ENCODE measurements at regions not wholly inside any gene's neighbourhood (a gene's known extent, or its start where the extent isn't known, plus 50 kb on each side); places are given as distances from the start of the nearest gene placed in this dataset.
A peak's percentile ranks its signal among the peaks of the same experiment; 100 is the strongest.
"Not testable (repeated sequence)": the region's sequence is repeated elsewhere in the genome, so short reads cannot be mapped to it uniquely, and the experiment has no call there.

GRCh38 chr5:115452536-115453235 is 91.9 kb downstream of the FEM1C start:
- Histone ChIP-seq H3K36me3 (no peaks in the 10 kb centered on the region), H3K4me3 (no peak overlapping the region), H3K9me3 (no peaks in the 10 kb centered on the region), H3K9ac (ENCODE audit: low read depth in 2 of 2, low read length in 2 of 2) (peak overlapping the region in 1 of 2 donors; percentile 6), H3K4me1 (peaks cover 5% of the 10 kb centered on the region), H3K27me3 (no peaks in the 10 kb centered on the region), H3K27ac (peak overlapping the region; percentile 67)
- TF ChIP-seq, protein P1, sequence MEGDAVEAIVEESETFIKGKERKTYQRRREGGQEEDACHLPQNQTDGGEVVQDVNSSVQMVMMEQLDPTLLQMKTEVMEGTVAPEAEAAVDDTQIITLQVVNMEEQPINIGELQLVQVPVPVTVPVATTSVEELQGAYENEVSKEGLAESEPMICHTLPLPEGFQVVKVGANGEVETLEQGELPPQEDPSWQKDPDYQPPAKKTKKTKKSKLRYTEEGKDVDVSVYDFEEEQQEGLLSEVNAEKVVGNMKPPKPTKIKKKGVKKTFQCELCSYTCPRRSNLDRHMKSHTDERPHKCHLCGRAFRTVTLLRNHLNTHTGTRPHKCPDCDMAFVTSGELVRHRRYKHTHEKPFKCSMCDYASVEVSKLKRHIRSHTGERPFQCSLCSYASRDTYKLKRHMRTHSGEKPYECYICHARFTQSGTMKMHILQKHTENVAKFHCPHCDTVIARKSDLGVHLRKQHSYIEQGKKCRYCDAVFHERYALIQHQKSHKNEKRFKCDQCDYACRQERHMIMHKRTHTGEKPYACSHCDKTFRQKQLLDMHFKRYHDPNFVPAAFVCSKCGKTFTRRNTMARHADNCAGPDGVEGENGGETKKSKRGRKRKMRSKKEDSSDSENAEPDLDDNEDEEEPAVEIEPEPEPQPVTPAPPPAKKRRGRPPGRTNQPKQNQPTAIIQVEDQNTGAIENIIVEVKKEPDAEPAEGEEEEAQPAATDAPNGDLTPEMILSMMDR (IDR thresholded peaks at IDR 0.05): no peak
- intact Hi-C loops (cut with DNase I): no loop called here
- DNase-seq: no peak

DNA sequence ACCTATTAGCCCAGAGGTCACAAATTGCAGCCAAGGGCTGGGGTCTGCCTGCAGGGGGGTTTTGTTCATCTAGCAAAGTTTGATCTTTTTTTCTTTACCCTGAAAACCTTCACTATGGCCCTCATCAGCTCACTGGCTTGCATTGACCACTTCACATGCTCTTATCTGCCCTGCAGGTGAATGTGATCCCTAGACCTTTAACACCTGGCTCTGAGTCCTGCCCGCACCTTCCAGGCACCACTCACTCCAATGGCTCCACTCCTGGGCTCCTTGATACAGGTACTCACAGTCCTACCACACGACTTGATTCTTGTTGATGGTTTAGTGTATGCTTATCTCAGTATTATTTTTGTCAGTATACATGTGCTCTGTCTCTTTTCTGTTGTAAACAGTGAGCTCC is 92.5 kb downstream of the FEM1C start:
- Histone ChIP-seq H3K9me3 (no peaks in the 10 kb centered on the region), H3K4me3 (no peak overlapping the region), H3K27ac (peak overlapping the region; percentile 67), H3K36me3 (no peaks in the 10 kb centered on the region), H3K27me3 (no peaks in the 10 kb centered on the region), H3K9ac (ENCODE audit: low read depth in 2 of 2, low read length in 2 of 2) (peak overlapping the region in 1 of 2 donors; percentile 35), H3K4me1 (peaks cover 5% of the 10 kb centered on the region)
- DNase-seq: peak; percentile 52
- TF ChIP-seq, protein P1 (IDR thresholded peaks at IDR 0.05): no peak
- intact Hi-C loops (cut with DNase I): no loop called here

DNA sequence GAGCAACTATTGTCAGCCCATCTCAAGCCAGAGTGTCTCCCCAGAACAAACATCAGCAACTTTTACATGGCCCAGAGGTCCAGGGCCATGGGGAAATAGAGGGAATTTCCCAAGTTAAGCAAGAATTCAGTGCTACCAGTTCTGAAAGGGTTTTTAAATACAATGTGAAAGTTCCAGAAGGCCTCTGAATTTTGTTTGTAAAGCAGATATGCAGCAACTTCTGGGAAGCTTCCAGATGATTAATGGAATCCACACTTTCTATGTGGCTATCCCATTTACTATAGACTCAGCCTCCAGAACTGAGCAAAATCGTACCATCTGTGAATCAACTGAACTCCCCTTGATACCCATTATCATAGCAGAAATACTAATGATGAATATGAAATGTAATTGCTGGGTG is 93.8 kb downstream of the FEM1C start:
- H3K9me3 ChIP-seq: no peaks in the 10 kb centered on the region
- TF ChIP-seq, protein P1 (IDR thresholded peaks at IDR 0.05): no peak
- no peaks in the 10 kb centered on the region for H3K27me3 ChIP-seq
- H3K9ac ChIP-seq (ENCODE audit: low read depth in 2 of 2, low read length in 2 of 2): peak overlapping the region in 1 of 2 donors; percentile 19
- peak overlapping the region; percentile 67 for H3K27ac ChIP-seq
- no peak for DNase-seq
- no peaks in the 10 kb centered on the region for H3K36me3 ChIP-seq
- peaks cover 4% of the 10 kb centered on the region for H3K4me1 ChIP-seq
- H3K4me3 ChIP-seq: no peak overlapping the region
- intact Hi-C loops (cut with DNase I): no loop called here

- DNase-seq; H3K4me1 ChIP-seq; H3K4me3 ChIP-seq; H3K9ac ChIP-seq (ENCODE audit: low read depth in 2 of 2, low read length in 2 of 2); H3K9me3 ChIP-seq; H3K36me3 ChIP-seq; intact Hi-C loops (cut with DNase I); H3K27ac ChIP-seq; H3K27me3 ChIP-seq: not testable (repeated sequence)
These were observed 95.9 kb downstream of the FEM1C start for GRCh38 chr5:115448630-115449029.

GRCh38 chr5:115440782-115441451 is 103.7 kb downstream of the FEM1C start:
- H3K4me3 ChIP-seq: no peak overlapping the region
- intact Hi-C loops (cut with DNase I): no loop called here
- no peaks in the 10 kb centered on the region for H3K4me1 ChIP-seq
- H3K9ac ChIP-seq (ENCODE audit: low read depth in 2 of 2, low read length in 2 of 2): no peak overlapping the region
- H3K36me3 ChIP-seq: no peaks in the 10 kb centered on the region
- H3K27me3 ChIP-seq: no peaks in the 10 kb centered on the region
- no peaks in the 10 kb centered on the region for H3K9me3 ChIP-seq
- no peak overlapping the region for H3K27ac ChIP-seq
- DNase-seq: no peak
- TF ChIP-seq, protein P1 (IDR thresholded peaks at IDR 0.05): no peak

- Histone ChIP-seq H3K27ac (no peak overlapping the region), H3K4me1 (no peaks in the 10 kb centered on the region), H3K36me3 (no peaks in the 10 kb centered on the region), H3K4me3 (no peak overlapping the region), H3K27me3 (no peaks in the 10 kb centered on the region), H3K9ac (ENCODE audit: low read depth in 2 of 2, low read length in 2 of 2) (no peak overlapping the region), H3K9me3 (no peaks in the 10 kb centered on the region)
- no peak for DNase-seq
- intact Hi-C loops (cut with DNase I): no loop called here
- TF ChIP-seq, protein P1 (IDR thresholded peaks at IDR 0.05): no peak
These were observed 104.9 kb downstream of the FEM1C start for GRCh38 chr5:115439639-115440038.

Data from colonic mucosa (tissue), 4 donors.